ENCODE measurements at regions not wholly inside any gene's neighbourhood (a gene's known extent, or its start where the extent isn't known, plus 50 kb on each side); places are given as distances from the start of the nearest gene placed in this dataset.

GRCh38 chr17:69809331-69809730 lies 265.7 kb upstream of the KCNJ16 start:
- intact Hi-C loops (cut with DNase I): no loop called here
- no peak for DNase-seq

- intact Hi-C loops (cut with DNase I): no loop called here
- DNase-seq: no peak
These were observed 264.6 kb upstream of the KCNJ16 start for GRCh38 chr17:69810326-69810965.

- DNase-seq: no peak
- intact Hi-C loops (cut with DNase I): no loop called here
These were observed 262.7 kb upstream of the KCNJ16 start for GRCh38 chr17:69812240-69812837.

GRCh38 chr17:69814031-69814430 lies 261.0 kb upstream of the KCNJ16 start:
- no peak for DNase-seq
- intact Hi-C loops (cut with DNase I): no loop called here

- peak in 1 of 42 donors; percentile 19 for DNase-seq
- intact Hi-C loops (cut with DNase I): no loop called here
These were observed 259.6 kb upstream of the KCNJ16 start for GRCh38 chr17:69815406-69815805.

GRCh38 chr17:69818467-69818866 lies 256.6 kb upstream of the KCNJ16 start:
- intact Hi-C loops (cut with DNase I): no loop called here

GRCh38 chr17:69819316-69820087 lies 255.5 kb upstream of the KCNJ16 start:
- intact Hi-C loops (cut with DNase I): no loop called here
- no peak for DNase-seq

More at GRCh38 chr17:69818467-69818866, 256.6 kb upstream of the KCNJ16 start:
- DNase-seq: no peak

GRCh38 chr17:69820876-69821473 lies 254.1 kb upstream of the KCNJ16 start:
- DNase-seq: no peak

GRCh38 chr17:69822314-69822875 lies 252.6 kb upstream of the KCNJ16 start:
- intact Hi-C loops (cut with DNase I): no loop called here
- no peak for DNase-seq

More at GRCh38 chr17:69820876-69821473, 254.1 kb upstream of the KCNJ16 start:
- intact Hi-C loops (cut with DNase I): no loop called here

GRCh38 chr17:69828087-69828486 lies 246.9 kb upstream of the KCNJ16 start:
- intact Hi-C loops (cut with DNase I): no loop called here
- no peak for DNase-seq

GRCh38 chr17:69834494-69834893 lies 240.5 kb upstream of the KCNJ16 start:
- no peak for DNase-seq
- intact Hi-C loops (cut with DNase I): no loop called here

GRCh38 chr17:69851736-69852135 lies 223.3 kb upstream of the KCNJ16 start:
- DNase-seq: no peak
- intact Hi-C loops (cut with DNase I): no loop called here

GRCh38 chr17:69853541-69854224 lies 221.3 kb upstream of the KCNJ16 start:
- DNase-seq: peak in 4 of 42 donors; percentile 4 to 24 (median 12)
- intact Hi-C loops (cut with DNase I): no loop called here

GRCh38 chr17:69854225-69854780 lies 220.7 kb upstream of the KCNJ16 start:
- intact Hi-C loops (cut with DNase I): no loop called here
- DNase-seq: no peak

GRCh38 chr17:69856946-69857345 lies 218.1 kb upstream of the KCNJ16 start:
- no peak for DNase-seq
- intact Hi-C loops (cut with DNase I): no loop called here

GRCh38 chr17:69857412-69857835 lies 217.6 kb upstream of the KCNJ16 start:
- DNase-seq: no peak
- intact Hi-C loops (cut with DNase I): no loop called here

GRCh38 chr17:69858460-69858859 lies 216.6 kb upstream of the KCNJ16 start:
- intact Hi-C loops (cut with DNase I): no loop called here
- DNase-seq: no peak

GRCh38 chr17:69860142-69860680 lies 214.8 kb upstream of the KCNJ16 start:
- DNase-seq: no peak
- intact Hi-C loops (cut with DNase I): no loop called here

All from head of caudate nucleus (tissue), 42 donors.